ENCODE measurements at regions not wholly inside any gene's neighbourhood (a gene's known extent, or its start where the extent isn't known, plus 50 kb on each side); places are given as distances from the start of the nearest gene placed in this dataset.

- no peak for DNase-seq
Measured at GRCh38 chr1:212528501-212528900, 80.1 kb upstream of the ATF3 start.

- DNase-seq, result no peak
Measured at GRCh38 chr1:212529211-212529741, 79.3 kb upstream of the ATF3 start.

GRCh38 chr1:212531267-212531666, 77.3 kb upstream of the ATF3 start:
- DNase-seq, result no peak

- DNase-seq, result no peak
Measured at GRCh38 chr1:212531796-212532195, 76.8 kb upstream of the ATF3 start.

GRCh38 chr1:212532469-212533147, 76.0 kb upstream of the ATF3 start:
- no peak for DNase-seq

- no peak for DNase-seq
Measured at GRCh38 chr1:212533148-212533517, 75.4 kb upstream of the ATF3 start.

- no peak for DNase-seq
Measured at GRCh38 chr1:212536586-212536985, 72.0 kb upstream of the ATF3 start.

GRCh38 chr1:212537610-212538009, 71.0 kb upstream of the ATF3 start:
- DNase-seq, result no peak

- no peak for DNase-seq
Measured at GRCh38 chr1:212539737-212540430, 68.7 kb upstream of the ATF3 start.

- DNase-seq, result no peak
Measured at GRCh38 chr1:212542761-212543187, 65.8 kb upstream of the ATF3 start.

- no peak for DNase-seq
Measured at GRCh38 chr1:212544110-212544509, 64.5 kb upstream of the ATF3 start.

GRCh38 chr1:212545941-212546635, 62.5 kb upstream of the ATF3 start:
- DNase-seq, result no peak

- DNase-seq, result no peak
Measured at GRCh38 chr1:212549503-212550017, 59.0 kb upstream of the ATF3 start.

GRCh38 chr1:212551929-212552328, 56.6 kb upstream of the ATF3 start:
- DNase-seq, result no peak

GRCh38 chr1:212553676-212554075, 54.9 kb upstream of the ATF3 start:
- DNase-seq, result no peak

GRCh38 chr1:212554401-212554800, 54.2 kb upstream of the ATF3 start:
- DNase-seq, result no peak

- no peak for DNase-seq
Measured at GRCh38 chr1:212555426-212555825, 53.1 kb upstream of the ATF3 start.

- DNase-seq, result no peak
Measured at GRCh38 chr1:212556822-212557549, 51.6 kb upstream of the ATF3 start.

- DNase-seq, result no peak
Measured at GRCh38 chr1:212557739-212558692, 50.5 kb upstream of the ATF3 start.

GRCh38 chr1:212558693-212559480, 49.7 kb upstream of the ATF3 start:
- peak; percentile 92 for DNase-seq

Data from activated CD4-positive, alpha-beta T cell treated with anti-CD3 and anti-CD28 coated beads for 48 hours (primary cell).